ENCODE measurements at regions not wholly inside any gene's neighbourhood (a gene's known extent, or its start where the extent isn't known, plus 50 kb on each side); places are given as distances from the start of the nearest gene placed in this dataset.

DNA sequence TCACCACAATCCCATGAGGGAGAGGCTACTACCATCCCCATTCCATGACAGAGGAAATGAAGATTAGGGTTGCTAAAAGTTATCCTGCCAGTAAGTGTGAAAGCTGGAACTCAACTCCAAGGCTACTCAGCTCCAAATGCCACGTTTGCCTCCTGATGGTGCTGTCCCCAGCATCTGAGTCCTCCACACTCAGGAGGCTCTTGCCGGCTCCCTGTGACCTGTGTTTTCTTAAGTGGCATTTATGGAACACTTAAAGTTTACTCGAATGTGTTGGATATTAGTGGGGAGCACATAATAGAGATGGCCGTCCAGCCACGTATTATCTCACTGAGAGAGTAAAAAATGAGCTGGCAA lies 267.9 kb downstream of the CBLN1 start:
- TF ChIP-seq, protein P1, sequence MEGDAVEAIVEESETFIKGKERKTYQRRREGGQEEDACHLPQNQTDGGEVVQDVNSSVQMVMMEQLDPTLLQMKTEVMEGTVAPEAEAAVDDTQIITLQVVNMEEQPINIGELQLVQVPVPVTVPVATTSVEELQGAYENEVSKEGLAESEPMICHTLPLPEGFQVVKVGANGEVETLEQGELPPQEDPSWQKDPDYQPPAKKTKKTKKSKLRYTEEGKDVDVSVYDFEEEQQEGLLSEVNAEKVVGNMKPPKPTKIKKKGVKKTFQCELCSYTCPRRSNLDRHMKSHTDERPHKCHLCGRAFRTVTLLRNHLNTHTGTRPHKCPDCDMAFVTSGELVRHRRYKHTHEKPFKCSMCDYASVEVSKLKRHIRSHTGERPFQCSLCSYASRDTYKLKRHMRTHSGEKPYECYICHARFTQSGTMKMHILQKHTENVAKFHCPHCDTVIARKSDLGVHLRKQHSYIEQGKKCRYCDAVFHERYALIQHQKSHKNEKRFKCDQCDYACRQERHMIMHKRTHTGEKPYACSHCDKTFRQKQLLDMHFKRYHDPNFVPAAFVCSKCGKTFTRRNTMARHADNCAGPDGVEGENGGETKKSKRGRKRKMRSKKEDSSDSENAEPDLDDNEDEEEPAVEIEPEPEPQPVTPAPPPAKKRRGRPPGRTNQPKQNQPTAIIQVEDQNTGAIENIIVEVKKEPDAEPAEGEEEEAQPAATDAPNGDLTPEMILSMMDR (IDR thresholded peaks at IDR 0.05; ENCODE audit: low read depth, low read length, poor library complexity, severe bottlenecking): no peak
- no peak for TF ChIP-seq EZH2phosphoT487 (IDR thresholded peaks at IDR 0.05; ENCODE audit: borderline replicate concordance, low read length)
